Lower lobe of right lung (tissue), 2 donors: ENCODE measurements at regions not wholly inside any gene's neighbourhood (a gene's known extent, or its start where the extent isn't known, plus 50 kb on each side); places are given as distances from the start of the nearest gene placed in this dataset.

ENCODE experiments used
- ATAC-seq, 2 donors: fragments of 200-7000 bp; cut with Tn5 transposase; one replicate each; pipeline ENCODE4 v1.9.1; 2020 to 2022; ENCODE audit warnings: mild to moderate bottlenecking in 2 of 2, moderate library complexity in 2 of 2
- DNase-seq: peaks from one replicate; pipeline ENCODE4 v3.0.0-alpha.2; 2020
- H3K27ac ChIP-seq: fragments of 200-600 bp; one replicate; pipeline ENCODE4 v1.8.0; 2022
- H3K27me3 ChIP-seq: fragments of 200-600 bp; one replicate; pipeline ENCODE4 v1.8.0; 2022; ENCODE audit warnings: low read depth
- H3K36me3 ChIP-seq: fragments of 200-600 bp; one replicate; pipeline ENCODE4 v1.8.0; 2022; ENCODE audit warnings: mild to moderate bottlenecking
- H3K4me1 ChIP-seq: fragments of 200-600 bp; one replicate; pipeline ENCODE4 v1.8.0; 2022
- H3K4me3 ChIP-seq: fragments of 200-600 bp; one replicate; pipeline ENCODE4 v1.8.0; 2022; ENCODE audit warnings: mild to moderate bottlenecking
- H3K9me3 ChIP-seq: fragments of 200-600 bp; one replicate; pipeline ENCODE4 v1.8.0; 2022
- CTCF ChIP-seq: fragments of 200-600 bp; IDR thresholded peaks from one replicate; pipeline ENCODE4 v1.8.0; 2022; ENCODE audit warnings: antibody characterized with exemption, mild to moderate bottlenecking
- intact Hi-C: fragments of 100-400 bp; cut with DNase I; formaldehyde crosslinking; loops from one replicate; pipeline ENCODE4 v1.11.0; 2022
- donor health status: DM: no; HTN: yes; CAD: no; lungs with severe emphysema.

DNA sequence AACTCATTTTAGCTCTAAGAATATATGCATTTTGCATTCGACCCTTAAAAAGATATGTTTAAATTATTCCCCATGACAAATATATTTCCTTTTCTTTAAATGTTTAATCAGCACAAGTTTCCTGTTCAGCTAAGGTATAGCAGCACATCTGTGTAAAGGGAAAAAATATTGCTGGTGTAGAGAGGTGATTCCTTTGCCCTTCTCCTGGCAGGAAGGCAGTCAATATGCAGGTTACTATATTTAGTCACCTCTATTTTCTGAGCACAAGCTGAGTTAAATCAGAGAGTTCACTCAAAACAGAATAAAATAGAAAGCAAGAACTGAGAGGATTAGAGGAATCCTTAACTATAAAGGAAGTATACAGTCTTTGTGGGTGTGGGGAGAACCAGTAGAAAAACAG, 274.4 kb upstream of the PCSK5 start:
- Histone ChIP-seq H3K9me3 (no peaks in the 10 kb centered on the region), H3K27me3 (no peaks in the 10 kb centered on the region), H3K4me1 (no peaks in the 10 kb centered on the region), H3K4me3 (no peak overlapping the region), H3K36me3 (no peaks in the 10 kb centered on the region), H3K27ac (no peak overlapping the region)
- DNase-seq (no peak), ATAC-seq (no peak)
- intact Hi-C loops: no loop called here
- TF ChIP-seq CTCF: no peak

DNA sequence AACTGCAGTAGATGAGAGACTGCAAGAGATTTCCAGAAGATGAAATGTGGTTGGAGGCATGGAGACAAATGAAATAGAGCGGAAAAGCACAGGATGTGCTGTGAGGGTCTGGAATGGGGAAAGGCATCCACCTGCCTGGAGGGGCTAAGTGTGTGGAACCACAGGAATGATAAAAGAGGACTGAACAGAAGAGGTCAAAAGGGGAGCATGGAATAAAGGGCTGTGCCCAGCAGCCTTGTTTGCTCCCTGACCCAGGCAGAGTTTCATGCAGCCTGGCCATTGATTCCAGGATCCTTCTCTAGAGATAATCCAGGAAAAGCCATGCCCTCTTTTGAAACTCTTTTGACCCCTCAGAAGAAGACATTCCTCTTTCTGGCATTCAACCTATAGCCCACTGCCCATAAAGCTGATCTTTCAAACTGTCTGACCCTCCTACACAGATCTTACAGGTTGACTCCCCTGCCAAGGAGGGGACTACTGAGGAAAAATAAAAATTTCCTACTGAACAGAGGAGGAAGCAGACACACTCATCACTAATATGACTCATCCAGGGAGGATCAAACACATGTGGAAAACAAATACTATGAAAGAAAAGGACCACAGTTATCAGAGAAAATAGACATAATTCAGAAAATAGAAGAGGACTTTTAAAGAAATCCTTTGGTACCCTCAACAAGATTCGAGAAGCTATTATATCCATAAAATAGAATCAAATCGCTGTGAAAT, 273.5 kb upstream of the PCSK5 start:
- DNase-seq (no peak), ATAC-seq (no peak)
- Histone ChIP-seq H3K36me3 (no peaks in the 10 kb centered on the region), H3K4me3 (no peak overlapping the region), H3K9me3 (no peaks in the 10 kb centered on the region), H3K27ac (no peak overlapping the region), H3K4me1 (no peaks in the 10 kb centered on the region), H3K27me3 (no peaks in the 10 kb centered on the region)
- TF ChIP-seq CTCF: no peak
- intact Hi-C loops: no loop called here

DNA sequence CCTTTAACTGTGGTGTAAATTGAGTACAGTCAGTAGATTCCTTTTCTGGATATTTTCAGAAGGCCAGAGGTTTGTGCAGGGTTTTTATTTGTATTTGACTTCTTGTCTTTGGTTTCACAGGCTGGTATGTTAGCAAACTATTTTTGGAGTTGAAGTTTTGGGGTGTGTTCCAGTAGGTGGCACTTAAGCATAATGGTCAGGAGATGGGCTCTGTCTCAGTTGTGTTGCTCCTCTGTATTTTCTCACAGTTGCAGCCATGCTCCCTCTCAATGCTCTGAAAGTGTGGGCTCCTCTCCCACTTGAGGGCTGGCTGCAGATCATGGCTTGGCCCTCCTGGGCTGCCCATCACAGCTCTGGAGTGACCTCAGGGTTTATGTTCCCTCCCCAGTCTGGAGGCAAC, 267.0 kb upstream of the PCSK5 start:
- TF ChIP-seq CTCF: no peak
- no peak overlapping the region for H3K4me3 ChIP-seq
- DNase-seq (no peak), ATAC-seq (no peak)
- no peaks in the 10 kb centered on the region for H3K4me1 ChIP-seq
- no peaks in the 10 kb centered on the region for H3K9me3 ChIP-seq
- H3K36me3 ChIP-seq: no peaks in the 10 kb centered on the region
- no peak overlapping the region for H3K27ac ChIP-seq
- H3K27me3 ChIP-seq: no peaks in the 10 kb centered on the region
- intact Hi-C loops: no loop called here

GRCh38 chr9:75624998-75625397, 265.5 kb upstream of the PCSK5 start:
- ATAC-seq (peak in 1 of 2 donors; percentile 36), DNase-seq (peak; percentile 49)
- intact Hi-C loops: no loop called here
- no peaks in the 10 kb centered on the region for H3K36me3 ChIP-seq
- no peaks in the 10 kb centered on the region for H3K9me3 ChIP-seq
- no peaks in the 10 kb centered on the region for H3K27me3 ChIP-seq
- no peak overlapping the region for H3K4me3 ChIP-seq
- H3K4me1 ChIP-seq: no peaks in the 10 kb centered on the region
- H3K27ac ChIP-seq: no peak overlapping the region
- no peak for TF ChIP-seq CTCF

GRCh38 chr9:75626860-75627259, 263.6 kb upstream of the PCSK5 start:
- TF ChIP-seq CTCF: no peak
- Histone ChIP-seq H3K27me3 (no peaks in the 10 kb centered on the region), H3K4me3 (no peak overlapping the region), H3K36me3 (no peaks in the 10 kb centered on the region), H3K27ac (no peak overlapping the region), H3K9me3 (no peaks in the 10 kb centered on the region), H3K4me1 (no peaks in the 10 kb centered on the region)
- intact Hi-C loops: no loop called here
- ATAC-seq (no peak), DNase-seq (no peak)
